ENCODE measurements at regions not wholly inside any gene's neighbourhood (a gene's known extent, or its start where the extent isn't known, plus 50 kb on each side); places are given as distances from the start of the nearest gene placed in this dataset.
"Not testable (repeated sequence)": the region's sequence is repeated elsewhere in the genome, so short reads cannot be mapped to it uniquely, and the experiment has no call there.

GRCh38 chr22:48483764-48484528 lies 1343.7 kb downstream of the BRD1 start:
- Histone ChIP-seq H3K23ac (ENCODE audit: low read depth, low read length, poor library complexity) (no peak overlapping the region), H3K14ac (ENCODE audit: low read length) (no peak overlapping the region), H3K9ac (ENCODE audit: low read depth, low read length, poor library complexity) (no peak overlapping the region), H3K4me2 (ENCODE audit: insufficient read depth, low read length, poor library complexity, severe bottlenecking) (no peak overlapping the region), H2BK5ac (ENCODE audit: low read length) (no peak overlapping the region), H3K18ac (ENCODE audit: low read length) (no peak overlapping the region), H2AK5ac (ENCODE audit: low read depth, low read length) (no peak overlapping the region), H2BK12ac (ENCODE audit: low read length) (no peak overlapping the region), H3K27me3 (ENCODE audit: control insufficient read depth in 3 of 3, insufficient read depth in 3 of 3, low read depth in 1 of 3, low read length in 3 of 3) (peaks cover 0 to 33% (median 8%) of the 10 kb centered on the region in 3 experiments), H3K36me3 (replicated peaks in 1 of 2; ENCODE audit: control insufficient read depth in 2 of 2, insufficient read depth in 2 of 2, low read length in 2 of 2) (no peaks in the 10 kb centered on the region), H4K91ac (ENCODE audit: low read depth, low read length, poor library complexity) (no peak overlapping the region), H3K27ac (replicated peaks; ENCODE audit: low read length) (no peak overlapping the region), H3K9me3 (replicated peaks in 1 of 2; ENCODE audit: control insufficient read depth in 2 of 2, insufficient read depth in 1 of 2, low read depth in 1 of 2, low read length in 2 of 2) (no peaks in the 10 kb centered on the region), H3K79me1 (ENCODE audit: low read depth, low read length) (no peaks in the 10 kb centered on the region), H3K4ac (ENCODE audit: low read length) (no peak overlapping the region), H2BK15ac (ENCODE audit: low read length) (no peak overlapping the region), H4K8ac (ENCODE audit: low read depth, low read length) (no peak overlapping the region), H3K4me1 (ENCODE audit: control insufficient read depth in 2 of 2, insufficient read depth in 1 of 2, low read depth in 1 of 2, low read length in 2 of 2) (peaks cover 0 to 1% of the 10 kb centered on the region in 2 donors), H3K4me3 (ENCODE audit: low read length in 2 of 2) (no peak overlapping the region), H2AFZ (ENCODE audit: low read length) (no peak overlapping the region), H2BK120ac (ENCODE audit: low read depth, low read length) (no peak overlapping the region)
- DNase-seq (ENCODE audit: low spot score), result no peak
- WGBS, 2 donors (ENCODE audit: extremely low coverage in 2 of 2, insufficient read length in 2 of 2, insufficient replicate concordance in 1 of 2), result no CpG with 5 or more reads among the region's 12 CpGs

- no peak overlapping the region for H3K18ac ChIP-seq (ENCODE audit: low read length)
- H2AFZ ChIP-seq (ENCODE audit: low read length), result no peak overlapping the region
- no peak overlapping the region for H3K4me3 ChIP-seq (ENCODE audit: low read length in 2 of 2)
- no peak overlapping the region for H2AK5ac ChIP-seq (ENCODE audit: low read depth, low read length)
- H3K4me1 ChIP-seq (ENCODE audit: control insufficient read depth in 2 of 2, insufficient read depth in 1 of 2, low read depth in 1 of 2, low read length in 2 of 2), result peaks cover 0 to 1% of the 10 kb centered on the region in 2 donors
- no peak overlapping the region for H2BK5ac ChIP-seq (ENCODE audit: low read length)
- H3K4me2 ChIP-seq (ENCODE audit: insufficient read depth, low read length, poor library complexity, severe bottlenecking), result no peak overlapping the region
- no peaks in the 10 kb centered on the region for H3K9me3 ChIP-seq (replicated peaks in 1 of 2; ENCODE audit: control insufficient read depth in 2 of 2, insufficient read depth in 1 of 2, low read depth in 1 of 2, low read length in 2 of 2)
- H2BK12ac ChIP-seq (ENCODE audit: low read length), result no peak overlapping the region
- no peaks in the 10 kb centered on the region for H3K79me1 ChIP-seq (ENCODE audit: low read depth, low read length)
- H3K9ac ChIP-seq (ENCODE audit: low read depth, low read length, poor library complexity), result no peak overlapping the region
- H4K8ac ChIP-seq (ENCODE audit: low read depth, low read length), result no peak overlapping the region
- H2BK15ac ChIP-seq (ENCODE audit: low read length), result no peak overlapping the region
- H3K14ac ChIP-seq (ENCODE audit: low read length), result no peak overlapping the region
- no peak overlapping the region for H2BK120ac ChIP-seq (ENCODE audit: low read depth, low read length)
- H3K27ac ChIP-seq (replicated peaks; ENCODE audit: low read length), result no peak overlapping the region
- no peak overlapping the region for H4K91ac ChIP-seq (ENCODE audit: low read depth, low read length, poor library complexity)
- H3K23ac ChIP-seq (ENCODE audit: low read depth, low read length, poor library complexity), result no peak overlapping the region
- no peak for DNase-seq (ENCODE audit: low spot score)
- WGBS, 2 donors (ENCODE audit: extremely low coverage in 2 of 2, insufficient read length in 2 of 2, insufficient replicate concordance in 1 of 2), result no CpG with 5 or more reads among the region's 2 CpGs
- H3K4ac ChIP-seq (ENCODE audit: low read length), result no peak overlapping the region
- H3K36me3 ChIP-seq (replicated peaks in 1 of 2; ENCODE audit: control insufficient read depth in 2 of 2, insufficient read depth in 2 of 2, low read length in 2 of 2), result no peaks in the 10 kb centered on the region
- H3K27me3 ChIP-seq (ENCODE audit: control insufficient read depth in 3 of 3, insufficient read depth in 3 of 3, low read depth in 1 of 3, low read length in 3 of 3), result peaks cover 0 to 21% (median 0%) of the 10 kb centered on the region in 3 experiments
Observed at GRCh38 chr22:48482771-48483170, 1344.9 kb downstream of the BRD1 start.

DNA sequence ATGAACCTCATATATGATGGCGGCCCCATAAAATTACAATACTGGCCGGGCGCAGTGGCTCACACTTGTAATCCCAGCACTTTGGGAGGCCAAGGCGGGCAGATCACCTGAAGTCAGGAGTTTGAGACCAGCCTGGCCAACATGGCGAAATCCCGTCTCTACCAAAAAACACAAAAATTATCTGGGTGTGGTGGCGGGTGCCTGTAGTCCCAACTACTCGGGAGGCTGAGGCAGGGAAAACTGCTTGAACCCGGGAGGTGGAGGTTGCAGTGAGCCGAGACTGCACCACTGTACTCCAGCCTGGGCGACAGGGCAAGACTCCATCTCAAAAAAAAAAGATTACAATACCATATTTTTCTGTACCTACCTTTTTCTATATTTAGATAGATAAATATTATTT lies 1345.5 kb downstream of the BRD1 start:
- DNase-seq (ENCODE audit: low spot score); H3K4ac ChIP-seq (ENCODE audit: low read length): not testable (repeated sequence)
- WGBS, 2 donors (ENCODE audit: extremely low coverage in 2 of 2, insufficient read length in 2 of 2, insufficient replicate concordance in 1 of 2), result no CpG with 5 or more reads among the region's 11 CpGs

GRCh38 chr22:48481748-48482147 lies 1345.9 kb downstream of the BRD1 start:
- Histone ChIP-seq H2BK12ac (ENCODE audit: low read length) (no peak overlapping the region), H4K8ac (ENCODE audit: low read depth, low read length) (no peak overlapping the region), H3K18ac (ENCODE audit: low read length) (no peak overlapping the region), H2BK5ac (ENCODE audit: low read length) (no peak overlapping the region), H3K79me1 (ENCODE audit: low read depth, low read length) (no peaks in the 10 kb centered on the region), H2AK5ac (ENCODE audit: low read depth, low read length) (no peak overlapping the region), H3K36me3 (replicated peaks in 1 of 2; ENCODE audit: control insufficient read depth in 2 of 2, insufficient read depth in 2 of 2, low read length in 2 of 2) (no peaks in the 10 kb centered on the region), H3K4ac (ENCODE audit: low read length) (no peak overlapping the region), H3K4me3 (ENCODE audit: low read length in 2 of 2) (no peak overlapping the region), H3K27me3 (ENCODE audit: control insufficient read depth in 3 of 3, insufficient read depth in 3 of 3, low read depth in 1 of 3, low read length in 3 of 3) (peaks cover 0 to 12% (median 0%) of the 10 kb centered on the region in 3 experiments), H3K14ac (ENCODE audit: low read length) (no peak overlapping the region), H4K91ac (ENCODE audit: low read depth, low read length, poor library complexity) (no peak overlapping the region), H3K9me3 (replicated peaks in 1 of 2; ENCODE audit: control insufficient read depth in 2 of 2, insufficient read depth in 1 of 2, low read depth in 1 of 2, low read length in 2 of 2) (no peaks in the 10 kb centered on the region), H3K4me1 (ENCODE audit: control insufficient read depth in 2 of 2, insufficient read depth in 1 of 2, low read depth in 1 of 2, low read length in 2 of 2) (peaks cover 0 to 1% of the 10 kb centered on the region in 2 donors), H3K4me2 (ENCODE audit: insufficient read depth, low read length, poor library complexity, severe bottlenecking) (no peak overlapping the region), H2BK120ac (ENCODE audit: low read depth, low read length) (no peak overlapping the region), H2BK15ac (ENCODE audit: low read length) (no peak overlapping the region), H2AFZ (ENCODE audit: low read length) (no peak overlapping the region), H3K9ac (ENCODE audit: low read depth, low read length, poor library complexity) (no peak overlapping the region), H3K27ac (replicated peaks; ENCODE audit: low read length) (no peak overlapping the region), H3K23ac (ENCODE audit: low read depth, low read length, poor library complexity) (no peak overlapping the region)
- no CpG with 5 or more reads among the region's 2 CpGs for WGBS, 2 donors (ENCODE audit: extremely low coverage in 2 of 2, insufficient read length in 2 of 2, insufficient replicate concordance in 1 of 2)
- DNase-seq (ENCODE audit: low spot score), result no peak

More for the DNA sequence above, 1345.5 kb downstream of the BRD1 start:
- H3K79me1 ChIP-seq (ENCODE audit: low read depth, low read length); H3K14ac ChIP-seq (ENCODE audit: low read length); H3K27ac ChIP-seq (replicated peaks; ENCODE audit: low read length); H2AFZ ChIP-seq (ENCODE audit: low read length); H3K9me3 ChIP-seq (replicated peaks in 1 of 2; ENCODE audit: control insufficient read depth in 2 of 2, insufficient read depth in 1 of 2, low read depth in 1 of 2, low read length in 2 of 2); H3K18ac ChIP-seq (ENCODE audit: low read length); H2BK12ac ChIP-seq (ENCODE audit: low read length); H4K91ac ChIP-seq (ENCODE audit: low read depth, low read length, poor library complexity); H2AK5ac ChIP-seq (ENCODE audit: low read depth, low read length); H3K23ac ChIP-seq (ENCODE audit: low read depth, low read length, poor library complexity); H3K4me2 ChIP-seq (ENCODE audit: insufficient read depth, low read length, poor library complexity, severe bottlenecking); H3K36me3 ChIP-seq (replicated peaks in 1 of 2; ENCODE audit: control insufficient read depth in 2 of 2, insufficient read depth in 2 of 2, low read length in 2 of 2); H2BK5ac ChIP-seq (ENCODE audit: low read length); H3K9ac ChIP-seq (ENCODE audit: low read depth, low read length, poor library complexity); H2BK120ac ChIP-seq (ENCODE audit: low read depth, low read length); H3K4me3 ChIP-seq (ENCODE audit: low read length in 2 of 2); H2BK15ac ChIP-seq (ENCODE audit: low read length); H3K4me1 ChIP-seq (ENCODE audit: control insufficient read depth in 2 of 2, insufficient read depth in 1 of 2, low read depth in 1 of 2, low read length in 2 of 2); H4K8ac ChIP-seq (ENCODE audit: low read depth, low read length): not testable (repeated sequence)
- peaks cover 0 to 16% (median 0%) of the 10 kb centered on the region in 3 experiments for H3K27me3 ChIP-seq (ENCODE audit: control insufficient read depth in 3 of 3, insufficient read depth in 3 of 3, low read depth in 1 of 3, low read length in 3 of 3)
